ENCODE measurements at regions not wholly inside any gene's neighbourhood (a gene's known extent, or its start where the extent isn't known, plus 50 kb on each side); places are given as distances from the start of the nearest gene placed in this dataset.

- TF ChIP-seq, protein P1, sequence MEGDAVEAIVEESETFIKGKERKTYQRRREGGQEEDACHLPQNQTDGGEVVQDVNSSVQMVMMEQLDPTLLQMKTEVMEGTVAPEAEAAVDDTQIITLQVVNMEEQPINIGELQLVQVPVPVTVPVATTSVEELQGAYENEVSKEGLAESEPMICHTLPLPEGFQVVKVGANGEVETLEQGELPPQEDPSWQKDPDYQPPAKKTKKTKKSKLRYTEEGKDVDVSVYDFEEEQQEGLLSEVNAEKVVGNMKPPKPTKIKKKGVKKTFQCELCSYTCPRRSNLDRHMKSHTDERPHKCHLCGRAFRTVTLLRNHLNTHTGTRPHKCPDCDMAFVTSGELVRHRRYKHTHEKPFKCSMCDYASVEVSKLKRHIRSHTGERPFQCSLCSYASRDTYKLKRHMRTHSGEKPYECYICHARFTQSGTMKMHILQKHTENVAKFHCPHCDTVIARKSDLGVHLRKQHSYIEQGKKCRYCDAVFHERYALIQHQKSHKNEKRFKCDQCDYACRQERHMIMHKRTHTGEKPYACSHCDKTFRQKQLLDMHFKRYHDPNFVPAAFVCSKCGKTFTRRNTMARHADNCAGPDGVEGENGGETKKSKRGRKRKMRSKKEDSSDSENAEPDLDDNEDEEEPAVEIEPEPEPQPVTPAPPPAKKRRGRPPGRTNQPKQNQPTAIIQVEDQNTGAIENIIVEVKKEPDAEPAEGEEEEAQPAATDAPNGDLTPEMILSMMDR (IDR thresholded peaks at IDR 0.05), result no peak
- H3K27me3 ChIP-seq, result no peaks in the 10 kb centered on the region
- H3K9me3 ChIP-seq, result no peaks in the 10 kb centered on the region
- H3K4me1 ChIP-seq, result no peaks in the 10 kb centered on the region
- no peak overlapping the region for H3K27ac ChIP-seq
- DNase-seq, result no peak
- intact Hi-C loops (cut with DNase I), result no loop called here
- no peaks in the 10 kb centered on the region for H3K36me3 ChIP-seq
- no peak for ATAC-seq
- no peak overlapping the region for H3K4me3 ChIP-seq
Observed at GRCh38 chr7:127484954-127485353, 92.4 kb upstream of the ZNF800 start.

DNA sequence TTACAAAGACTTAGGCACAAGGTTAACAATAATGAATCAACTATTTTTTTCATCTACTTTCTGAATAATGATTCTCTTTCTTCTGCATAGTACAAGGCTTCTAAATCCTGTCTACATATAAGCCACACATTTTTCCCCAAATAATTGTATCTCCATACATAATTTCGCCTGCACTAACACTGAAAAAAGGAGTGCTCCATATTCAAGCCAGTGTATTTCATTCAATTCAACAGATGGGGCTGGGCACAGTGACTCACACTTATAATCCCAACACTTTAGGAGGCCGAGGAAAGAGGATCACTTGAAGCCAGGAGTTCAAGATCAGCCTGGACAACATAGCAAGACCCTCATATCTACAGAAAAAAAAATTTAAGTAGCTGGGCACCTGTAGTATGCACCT is 86.0 kb upstream of the ZNF800 start:
- no peaks in the 10 kb centered on the region for H3K9me3 ChIP-seq
- DNase-seq (no peak), ATAC-seq (no peak)
- H3K36me3 ChIP-seq, result no peaks in the 10 kb centered on the region
- TF ChIP-seq, protein P1 (IDR thresholded peaks at IDR 0.05), result no peak
- H3K27ac ChIP-seq, result no peak overlapping the region
- no peaks in the 10 kb centered on the region for H3K27me3 ChIP-seq
- H3K4me3 ChIP-seq, result no peak overlapping the region
- intact Hi-C loops (cut with DNase I), result no loop called here
- no peaks in the 10 kb centered on the region for H3K4me1 ChIP-seq

DNA sequence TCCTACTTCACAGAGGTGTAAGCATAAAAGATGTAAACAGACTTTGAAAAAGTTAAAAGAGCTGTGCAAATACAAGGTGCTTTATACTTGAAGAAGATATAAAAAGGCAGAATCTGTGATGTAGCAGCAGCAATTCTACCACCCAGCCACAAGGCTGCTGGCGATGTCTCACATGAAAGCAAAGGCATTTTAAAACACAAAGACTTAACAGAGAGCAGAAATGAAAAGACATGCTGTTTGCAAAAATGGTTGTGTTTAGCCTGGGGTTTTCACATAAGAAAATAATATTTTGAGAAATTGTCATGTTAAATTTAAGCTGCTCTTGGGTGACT is 85.5 kb upstream of the ZNF800 start:
- no peak for DNase-seq
- TF ChIP-seq, protein P1 (IDR thresholded peaks at IDR 0.05), result no peak
- Histone ChIP-seq H3K4me1 (no peaks in the 10 kb centered on the region), H3K36me3 (no peaks in the 10 kb centered on the region), H3K9me3 (no peaks in the 10 kb centered on the region), H3K27me3 (no peaks in the 10 kb centered on the region), H3K4me3 (no peak overlapping the region), H3K27ac (no peak overlapping the region)
- intact Hi-C loops (cut with DNase I), result no loop called here
- no peak for ATAC-seq

GRCh38 chr7:127477295-127478023 is 85.0 kb upstream of the ZNF800 start:
- no peaks in the 10 kb centered on the region for H3K36me3 ChIP-seq
- ATAC-seq (no peak), DNase-seq (no peak)
- intact Hi-C loops (cut with DNase I), result no loop called here
- no peak overlapping the region for H3K27ac ChIP-seq
- H3K27me3 ChIP-seq, result no peaks in the 10 kb centered on the region
- H3K9me3 ChIP-seq, result no peaks in the 10 kb centered on the region
- H3K4me1 ChIP-seq, result no peaks in the 10 kb centered on the region
- no peak overlapping the region for H3K4me3 ChIP-seq
- TF ChIP-seq, protein P1 (IDR thresholded peaks at IDR 0.05), result no peak

GRCh38 chr7:127476618-127477017 is 84.1 kb upstream of the ZNF800 start:
- Histone ChIP-seq H3K4me3 (no peak overlapping the region), H3K9me3 (no peaks in the 10 kb centered on the region), H3K4me1 (no peaks in the 10 kb centered on the region), H3K27me3 (no peaks in the 10 kb centered on the region), H3K27ac (no peak overlapping the region), H3K36me3 (no peaks in the 10 kb centered on the region)
- DNase-seq (no peak), ATAC-seq (peak; percentile 64)
- intact Hi-C loops (cut with DNase I), result no loop called here
- TF ChIP-seq, protein P1 (IDR thresholded peaks at IDR 0.05), result no peak

DNA sequence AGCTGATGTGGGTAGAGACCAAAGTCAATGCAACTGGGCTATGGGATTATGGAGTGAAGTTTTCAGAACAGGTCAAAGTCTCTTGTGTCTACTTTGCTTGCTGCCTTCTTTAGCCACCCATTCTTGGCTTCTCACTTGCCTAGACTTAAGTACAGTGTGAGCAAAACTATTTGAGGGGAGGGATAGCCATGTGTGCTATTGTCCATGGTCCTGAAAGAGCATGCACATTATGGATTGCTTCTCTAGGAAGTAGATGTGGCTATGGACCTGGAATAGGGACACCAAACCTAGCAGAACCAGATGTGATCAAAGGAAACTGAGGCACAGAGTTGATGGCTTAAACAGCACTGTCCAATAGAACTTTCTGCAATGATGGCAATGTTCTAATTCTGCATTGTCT is 81.9 kb upstream of the ZNF800 start:
- intact Hi-C loops (cut with DNase I), result no loop called here
- TF ChIP-seq, protein P1 (IDR thresholded peaks at IDR 0.05), result no peak
- H3K36me3 ChIP-seq, result no peaks in the 10 kb centered on the region

More for the DNA sequence above, 81.9 kb upstream of the ZNF800 start:
- Histone ChIP-seq H3K4me1 (no peaks in the 10 kb centered on the region), H3K4me3 (no peak overlapping the region), H3K27me3 (no peaks in the 10 kb centered on the region), H3K27ac (no peak overlapping the region), H3K9me3 (no peaks in the 10 kb centered on the region)
- DNase-seq (no peak), ATAC-seq (no peak)

All from upper lobe of right lung (tissue), 1 donor.